Bronchial epithelial cell (primary cell): ENCODE measurements at regions not wholly inside any gene's neighbourhood (a gene's known extent, or its start where the extent isn't known, plus 50 kb on each side); places are given as distances from the start of the nearest gene placed in this dataset.

Experiments used
- DNase-seq: peaks from one replicate; pipeline ENCODE4 v3.0.0-alpha.2; 2010; ENCODE audit warnings: low read depth
- FAIRE-seq: peaks from 2 replicates; lab custom pipeline; 2011; peaks lifted over from hg19 to GRCh38; lab: Jason Lieb, UNC
- H3K27me3 ChIP-seq: 2 replicates; pipeline ENCODE4 v1.5.1; 2011; ENCODE audit warnings: low read length; ENCODE audit not compliant: control insufficient read depth, insufficient read depth
- H3K36me3 ChIP-seq: 2 replicates; pipeline ENCODE4 v1.5.1; 2011; ENCODE audit warnings: low read length; ENCODE audit not compliant: control insufficient read depth, insufficient read depth
- H3K4me3 ChIP-seq: 2 replicates; pipeline ENCODE4 v1.5.1; 2011; ENCODE audit warnings: mild to moderate bottlenecking, low read depth, low read length, control low read depth
- TF ChIP-seq, protein P1 (sequence below): IDR thresholded peaks from 2 replicates; pipeline ENCODE4 v1.5.1; 2011; ENCODE audit warnings: mild to moderate bottlenecking, moderate library complexity, low read length, control low read depth, inconsistent platforms; ENCODE audit not compliant: insufficient read depth, severe bottlenecking

DNA sequence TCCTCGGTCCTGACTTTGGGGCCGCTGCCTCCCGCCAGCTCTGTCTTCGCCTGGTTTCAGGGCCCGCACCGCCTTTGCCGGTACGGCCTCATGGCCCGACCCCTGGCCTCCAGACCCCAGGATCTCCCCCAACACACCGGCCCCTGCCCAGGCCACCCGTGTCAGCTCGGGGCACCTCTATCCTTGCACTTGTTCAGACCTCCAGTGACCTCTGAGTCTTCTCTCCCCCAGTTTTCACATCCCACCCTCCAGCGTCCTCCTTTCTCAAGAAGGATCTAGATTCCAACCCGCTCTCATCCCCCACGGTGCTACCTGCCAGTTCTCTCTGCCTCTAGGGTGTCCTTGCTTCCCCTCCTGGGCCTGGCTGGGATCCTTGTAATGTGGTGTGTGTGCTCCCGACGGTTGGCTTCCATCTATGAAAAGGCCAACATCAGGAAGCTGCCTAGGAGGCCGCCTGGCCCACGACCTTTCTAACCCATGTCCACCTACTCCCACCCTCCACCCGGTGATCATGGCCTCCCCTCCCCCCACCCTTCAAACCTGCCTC, 61.1 kb downstream of the SPATA31C2 start:
- H3K36me3 ChIP-seq = no peaks in the 10 kb centered on the region
- no peak for FAIRE-seq
- TF ChIP-seq, protein P1, sequence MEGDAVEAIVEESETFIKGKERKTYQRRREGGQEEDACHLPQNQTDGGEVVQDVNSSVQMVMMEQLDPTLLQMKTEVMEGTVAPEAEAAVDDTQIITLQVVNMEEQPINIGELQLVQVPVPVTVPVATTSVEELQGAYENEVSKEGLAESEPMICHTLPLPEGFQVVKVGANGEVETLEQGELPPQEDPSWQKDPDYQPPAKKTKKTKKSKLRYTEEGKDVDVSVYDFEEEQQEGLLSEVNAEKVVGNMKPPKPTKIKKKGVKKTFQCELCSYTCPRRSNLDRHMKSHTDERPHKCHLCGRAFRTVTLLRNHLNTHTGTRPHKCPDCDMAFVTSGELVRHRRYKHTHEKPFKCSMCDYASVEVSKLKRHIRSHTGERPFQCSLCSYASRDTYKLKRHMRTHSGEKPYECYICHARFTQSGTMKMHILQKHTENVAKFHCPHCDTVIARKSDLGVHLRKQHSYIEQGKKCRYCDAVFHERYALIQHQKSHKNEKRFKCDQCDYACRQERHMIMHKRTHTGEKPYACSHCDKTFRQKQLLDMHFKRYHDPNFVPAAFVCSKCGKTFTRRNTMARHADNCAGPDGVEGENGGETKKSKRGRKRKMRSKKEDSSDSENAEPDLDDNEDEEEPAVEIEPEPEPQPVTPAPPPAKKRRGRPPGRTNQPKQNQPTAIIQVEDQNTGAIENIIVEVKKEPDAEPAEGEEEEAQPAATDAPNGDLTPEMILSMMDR = no peak
- H3K27me3 ChIP-seq = no peaks in the 10 kb centered on the region
- DNase-seq = no peak
- peak overlapping the region; percentile 52 for H3K4me3 ChIP-seq

DNA sequence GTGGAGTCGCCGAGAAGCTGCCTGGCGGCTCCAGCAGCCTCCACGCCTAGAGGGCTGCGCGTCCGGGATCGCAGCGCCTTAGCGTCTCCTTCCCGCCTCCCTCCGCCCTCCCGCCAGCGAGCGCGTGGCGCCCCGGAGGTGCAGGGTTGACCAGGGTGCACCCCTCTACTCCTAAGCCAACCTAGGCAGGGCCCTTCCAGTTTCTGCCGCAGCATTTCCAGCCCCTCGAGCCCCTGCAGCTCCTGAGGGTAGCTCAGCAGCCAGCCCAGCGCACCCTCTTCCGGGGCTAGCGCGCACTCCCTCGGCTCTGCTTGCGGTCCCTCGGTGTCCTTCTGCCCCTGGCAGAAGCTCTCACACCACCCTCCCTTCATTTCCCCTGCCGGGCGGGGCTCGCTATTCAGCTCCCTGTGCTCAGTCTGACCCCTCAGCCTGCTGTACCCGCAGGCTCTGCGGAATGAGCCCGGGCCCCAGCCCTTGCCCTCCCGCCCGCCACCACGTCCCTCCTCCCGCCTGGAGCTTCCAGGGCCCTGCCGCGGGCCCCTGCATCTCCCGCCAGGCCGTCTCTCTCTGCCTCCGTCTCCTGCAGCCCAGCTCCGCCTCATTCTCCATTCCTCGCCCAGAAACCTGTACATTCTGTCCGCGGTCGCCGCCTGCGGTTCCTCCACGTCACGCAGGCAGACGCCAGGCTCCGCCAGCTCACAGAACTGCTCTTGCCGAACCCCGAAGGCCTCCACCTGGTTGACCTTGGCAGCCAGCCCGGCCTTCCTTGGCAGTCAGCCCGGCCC, 61.8 kb downstream of the SPATA31C2 start:
- peak; percentile 83 for DNase-seq
- Histone ChIP-seq H3K36me3 (no peaks in the 10 kb centered on the region), H3K4me3 (peak overlapping the region; percentile 52), H3K27me3 (no peaks in the 10 kb centered on the region)
- no peak for FAIRE-seq
- TF ChIP-seq, protein P1 = peak; percentile 19

DNA sequence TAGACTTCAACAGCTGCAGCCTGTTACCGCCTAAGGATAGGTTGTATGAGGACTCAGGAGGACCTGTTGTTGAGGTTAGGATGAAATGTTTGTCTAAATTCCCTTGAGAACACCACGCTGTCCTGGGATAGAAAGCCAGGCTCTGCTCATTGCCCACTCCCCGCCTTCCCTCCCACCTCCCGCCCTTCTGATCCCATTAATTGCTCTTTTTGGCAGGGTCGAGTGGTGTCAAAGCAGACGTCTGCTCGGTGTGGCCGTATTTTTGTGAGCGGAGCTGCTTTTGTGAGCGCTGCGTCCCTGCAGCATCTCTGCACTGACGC, 62.3 kb downstream of the SPATA31C2 start:
- H3K4me3 ChIP-seq = peak overlapping the region; percentile 52
- DNase-seq = no peak
- H3K36me3 ChIP-seq = no peaks in the 10 kb centered on the region
- no peak for FAIRE-seq
- TF ChIP-seq, protein P1 = peak; percentile 33
- H3K27me3 ChIP-seq = no peaks in the 10 kb centered on the region

DNA sequence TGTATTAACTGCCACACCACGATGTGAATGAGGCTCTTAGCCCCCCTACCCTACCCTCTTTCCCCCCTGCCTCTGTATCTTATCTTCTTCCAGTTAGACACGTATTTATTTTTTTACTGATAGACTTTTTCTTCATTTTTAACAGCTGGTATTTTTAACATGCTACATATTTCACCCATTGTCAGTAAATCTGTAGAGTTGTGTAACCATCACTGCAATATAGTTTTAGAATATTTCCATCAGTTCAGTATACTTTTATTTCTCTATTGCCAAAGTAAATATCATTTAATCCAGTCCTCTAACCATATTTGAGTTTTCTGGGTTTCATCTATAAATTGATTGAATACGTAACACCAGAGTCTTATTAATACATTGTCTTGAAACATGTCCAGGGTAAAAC, 62.8 kb downstream of the SPATA31C2 start:
- Histone ChIP-seq H3K27me3 (no peaks in the 10 kb centered on the region), H3K4me3 (no peak overlapping the region), H3K36me3 (no peaks in the 10 kb centered on the region)
- FAIRE-seq = no peak
- TF ChIP-seq, protein P1 = no peak
- no peak for DNase-seq

DNA sequence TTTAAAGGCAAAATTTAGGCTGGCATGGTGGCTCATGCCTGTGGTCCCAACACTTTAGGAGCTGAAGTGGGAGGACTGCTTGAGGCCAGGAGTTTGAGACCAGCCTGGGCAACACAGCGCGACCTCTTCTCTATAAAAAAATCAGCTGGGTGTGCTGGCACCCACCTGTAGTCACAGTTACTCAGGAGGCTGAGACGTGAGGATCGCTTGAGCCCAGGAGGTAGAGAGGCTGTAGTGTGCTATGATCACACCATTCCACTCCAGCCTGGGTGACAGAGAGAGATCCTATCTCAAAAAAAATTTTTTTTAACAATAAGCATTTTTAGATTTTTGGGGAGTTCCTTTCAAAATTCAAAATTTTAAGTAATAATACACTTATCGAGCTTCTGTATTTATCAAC, 63.3 kb downstream of the SPATA31C2 start:
- DNase-seq (no peak), FAIRE-seq (no peak)
- no peak overlapping the region for H3K4me3 ChIP-seq
- TF ChIP-seq, protein P1 = no peak
- H3K36me3 ChIP-seq = no peaks in the 10 kb centered on the region
- no peaks in the 10 kb centered on the region for H3K27me3 ChIP-seq
